ENCODE measurements at regions not wholly inside any gene's neighbourhood (a gene's known extent, or its start where the extent isn't known, plus 50 kb on each side); places are given as distances from the start of the nearest gene placed in this dataset.
A peak's percentile ranks its signal among the peaks of the same experiment; 100 is the strongest.

GRCh38 chr1:60978421-60979357 is 103.7 kb upstream of the NFIA start:
- peak in 1 of 2 donors; percentile 57 for TF ChIP-seq CTCF (IDR thresholded peaks at IDR 0.05)
- no peak for TF ChIP-seq POLR2A (IDR thresholded peaks at IDR 0.05)
- no peak for TF ChIP-seq POLR2AphosphoS5 (IDR thresholded peaks at IDR 0.05)
- no peak for TF ChIP-seq EP300 (IDR thresholded peaks at IDR 0.05)

All from suprapubic skin (tissue), 4 donors.